ENCODE measurements at regions not wholly inside any gene's neighbourhood (a gene's known extent, or its start where the extent isn't known, plus 50 kb on each side); places are given as distances from the start of the nearest gene placed in this dataset.
A peak's percentile ranks its signal among the peaks of the same experiment; 100 is the strongest.

GRCh38 chr14:24712374-24712773 is 78.4 kb upstream of the GZMB start:
- Histone ChIP-seq H3K79me2 (ENCODE audit: insufficient read depth, low read length) (no peaks in the 10 kb centered on the region), H3K36me3 (ENCODE audit: low read length) (no peaks in the 10 kb centered on the region), H3K9me2 (replicated peaks; ENCODE audit: insufficient read depth, low read length) (no peaks in the 10 kb centered on the region), H3F3A (ENCODE audit: insufficient read depth) (no peaks in the 10 kb centered on the region), H4K20me1 (ENCODE audit: low read depth, low read length) (no peaks in the 10 kb centered on the region), H3K9me3 (ENCODE audit: insufficient read depth, low read length) (no peaks in the 10 kb centered on the region), H3K9ac (ENCODE audit: low read length) (no peak overlapping the region), H3K4me3 (ENCODE audit: insufficient read depth, low read length, poor library complexity, severe bottlenecking) (no peak overlapping the region), H3K27ac (ENCODE audit: low read depth, low read length) (no peak overlapping the region), H3K27me3 (ENCODE audit: low read length) (no peaks in the 10 kb centered on the region), H3K4me2 (ENCODE audit: low read depth, low read length, poor library complexity, severe bottlenecking) (no peak overlapping the region), H2AFZ (ENCODE audit: low read depth, low read length, severe bottlenecking) (no peak overlapping the region)
- TF ChIP-seq EZH2phosphoT487 (conservative IDR thresholded peaks at IDR 0.05; ENCODE audit: low read length) = no peak
- TF ChIP-seq, protein P1, sequence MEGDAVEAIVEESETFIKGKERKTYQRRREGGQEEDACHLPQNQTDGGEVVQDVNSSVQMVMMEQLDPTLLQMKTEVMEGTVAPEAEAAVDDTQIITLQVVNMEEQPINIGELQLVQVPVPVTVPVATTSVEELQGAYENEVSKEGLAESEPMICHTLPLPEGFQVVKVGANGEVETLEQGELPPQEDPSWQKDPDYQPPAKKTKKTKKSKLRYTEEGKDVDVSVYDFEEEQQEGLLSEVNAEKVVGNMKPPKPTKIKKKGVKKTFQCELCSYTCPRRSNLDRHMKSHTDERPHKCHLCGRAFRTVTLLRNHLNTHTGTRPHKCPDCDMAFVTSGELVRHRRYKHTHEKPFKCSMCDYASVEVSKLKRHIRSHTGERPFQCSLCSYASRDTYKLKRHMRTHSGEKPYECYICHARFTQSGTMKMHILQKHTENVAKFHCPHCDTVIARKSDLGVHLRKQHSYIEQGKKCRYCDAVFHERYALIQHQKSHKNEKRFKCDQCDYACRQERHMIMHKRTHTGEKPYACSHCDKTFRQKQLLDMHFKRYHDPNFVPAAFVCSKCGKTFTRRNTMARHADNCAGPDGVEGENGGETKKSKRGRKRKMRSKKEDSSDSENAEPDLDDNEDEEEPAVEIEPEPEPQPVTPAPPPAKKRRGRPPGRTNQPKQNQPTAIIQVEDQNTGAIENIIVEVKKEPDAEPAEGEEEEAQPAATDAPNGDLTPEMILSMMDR (IDR thresholded peaks at IDR 0.05; ENCODE audit: insufficient read depth, low read length, poor library complexity, severe bottlenecking) = no peak

- Histone ChIP-seq H3K9me2 (replicated peaks; ENCODE audit: insufficient read depth, low read length) (no peaks in the 10 kb centered on the region), H3K4me3 (ENCODE audit: insufficient read depth, low read length, poor library complexity, severe bottlenecking) (no peak overlapping the region), H4K20me1 (ENCODE audit: low read depth, low read length) (no peaks in the 10 kb centered on the region), H3K9me3 (ENCODE audit: insufficient read depth, low read length) (no peaks in the 10 kb centered on the region), H2AFZ (ENCODE audit: low read depth, low read length, severe bottlenecking) (no peak overlapping the region), H3K4me2 (ENCODE audit: low read depth, low read length, poor library complexity, severe bottlenecking) (no peak overlapping the region), H3K27ac (ENCODE audit: low read depth, low read length) (no peak overlapping the region), H3K36me3 (ENCODE audit: low read length) (no peaks in the 10 kb centered on the region), H3K27me3 (ENCODE audit: low read length) (no peaks in the 10 kb centered on the region), H3K9ac (ENCODE audit: low read length) (no peak overlapping the region), H3K79me2 (ENCODE audit: insufficient read depth, low read length) (no peaks in the 10 kb centered on the region), H3F3A (ENCODE audit: insufficient read depth) (no peaks in the 10 kb centered on the region)
- TF ChIP-seq, protein P1 (IDR thresholded peaks at IDR 0.05; ENCODE audit: insufficient read depth, low read length, poor library complexity, severe bottlenecking) = peak; percentile 92
- no peak for TF ChIP-seq EZH2phosphoT487 (conservative IDR thresholded peaks at IDR 0.05; ENCODE audit: low read length)
Observed at GRCh38 chr14:24710403-24711112, 76.6 kb upstream of the GZMB start.

DNA sequence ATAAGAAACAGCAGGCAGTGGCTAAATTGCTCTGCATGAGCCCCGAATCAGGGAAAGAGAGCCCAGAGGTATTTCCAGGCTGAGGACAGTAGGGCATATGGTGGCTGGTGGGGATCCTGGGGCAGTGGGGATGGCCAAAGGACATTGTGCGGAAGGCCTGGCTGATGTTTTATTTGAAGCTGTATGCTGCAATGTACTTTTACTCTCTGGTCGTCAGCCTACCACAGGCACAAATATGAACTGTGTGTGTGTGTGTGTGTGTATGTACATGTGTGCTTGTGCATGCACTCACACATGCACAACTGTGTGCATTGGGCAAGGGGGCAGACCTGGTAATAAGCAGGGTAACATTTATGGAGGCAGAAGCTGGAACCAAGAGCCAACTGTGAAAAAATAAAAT is 74.7 kb upstream of the GZMB start:
- H3F3A ChIP-seq (ENCODE audit: insufficient read depth) = no peaks in the 10 kb centered on the region
- no peaks in the 10 kb centered on the region for H3K79me2 ChIP-seq (ENCODE audit: insufficient read depth, low read length)

More for the DNA sequence above, 74.7 kb upstream of the GZMB start:
- Histone ChIP-seq H2AFZ (ENCODE audit: low read depth, low read length, severe bottlenecking) (no peak overlapping the region), H3K9me3 (ENCODE audit: insufficient read depth, low read length) (no peaks in the 10 kb centered on the region), H3K4me2 (ENCODE audit: low read depth, low read length, poor library complexity, severe bottlenecking) (no peak overlapping the region), H3K4me3 (ENCODE audit: insufficient read depth, low read length, poor library complexity, severe bottlenecking) (no peak overlapping the region), H3K27me3 (ENCODE audit: low read length) (no peaks in the 10 kb centered on the region), H3K27ac (ENCODE audit: low read depth, low read length) (no peak overlapping the region), H4K20me1 (ENCODE audit: low read depth, low read length) (no peaks in the 10 kb centered on the region), H3K36me3 (ENCODE audit: low read length) (no peaks in the 10 kb centered on the region), H3K9ac (ENCODE audit: low read length) (no peak overlapping the region), H3K9me2 (replicated peaks; ENCODE audit: insufficient read depth, low read length) (no peaks in the 10 kb centered on the region)
- TF ChIP-seq, protein P1 (IDR thresholded peaks at IDR 0.05; ENCODE audit: insufficient read depth, low read length, poor library complexity, severe bottlenecking) = no peak
- TF ChIP-seq EZH2phosphoT487 (conservative IDR thresholded peaks at IDR 0.05; ENCODE audit: low read length) = no peak
